IMR-90 (cell line): ENCODE measurements at regions not wholly inside any gene's neighbourhood (a gene's known extent, or its start where the extent isn't known, plus 50 kb on each side); places are given as distances from the start of the nearest gene placed in this dataset.

Experiments
- ATAC-seq: fragments of 200-7000 bp; cut with Tn5 transposase; 2 replicates; pipeline ENCODE4 v1.9.1; 2020; ENCODE audit warnings: low read depth, mild to moderate bottlenecking, moderate library complexity
- BruUV-seq: library from RNA; stranded (reverse); fragments of 400-500 nt; replicated peaks from 2 replicates; lab custom pipeline; 2021; lab: Mats Ljungman, UMichigan
- CTCF ChIA-PET: fragments of 300-600 bp; formaldehyde crosslinking; extraction: SDS; loops from one replicate; lab custom pipeline; 2021; ENCODE audit warnings: antibody characterized with exemption; lab: Yijun Ruan, JAX
- POLR2A ChIA-PET: fragments of 300-600 bp; sonication (Branson Sonifier 250); formaldehyde crosslinking; loops from one replicate; lab custom pipeline; 2022; ENCODE audit warnings: antibody characterized with exemption; ENCODE audit not compliant: unreplicated experiment; lab: Charles Lee
- DNase-seq: peaks from one replicate; pipeline ENCODE4 v3.0.0; 2013
- H2AFZ ChIP-seq: replicated peaks from 2 replicates; pipeline ENCODE3; 2013; ENCODE audit warnings: low read length, mild to moderate bottlenecking; ENCODE audit not compliant: poor library complexity
- H2AK5ac ChIP-seq: 2 replicates; pipeline ENCODE4 v1.6.1; 2013; ENCODE audit warnings: low read depth, low read length, inconsistent platforms
- H2AK9ac ChIP-seq: replicated peaks from 2 replicates; pipeline ENCODE3; 2013; ENCODE audit warnings: mild to moderate bottlenecking, low read depth, low read length, moderate library complexity; ENCODE audit not compliant: poor library complexity
- H2BK120ac ChIP-seq: 2 replicates; pipeline ENCODE4 v1.6.1; 2013; ENCODE audit warnings: low read depth, low read length, inconsistent platforms
- H2BK15ac ChIP-seq: 3 replicates; pipeline ENCODE4 v1.6.1; 2013; ENCODE audit warnings: low read depth, low read length, inconsistent platforms
- H2BK20ac ChIP-seq: 2 replicates; pipeline ENCODE4 v1.6.1; 2013; ENCODE audit warnings: low read depth, mild to moderate bottlenecking, inconsistent platforms, low read length, moderate library complexity
- H2BK5ac ChIP-seq: 2 replicates; pipeline ENCODE4 v1.6.1; 2013; ENCODE audit warnings: mild to moderate bottlenecking, low read depth, low read length, inconsistent platforms; ENCODE audit not compliant: poor library complexity, severe bottlenecking
- H3K14ac ChIP-seq: replicated peaks from 2 replicates; pipeline ENCODE4 v1.6.1; 2013; ENCODE audit warnings: low read depth, low read length, inconsistent platforms
- H3K18ac ChIP-seq: 2 replicates; pipeline ENCODE4 v1.6.1; 2013; ENCODE audit warnings: low read depth, low read length, control low read depth
- H3K23ac ChIP-seq: 2 replicates; pipeline ENCODE4 v1.6.1; 2013; ENCODE audit warnings: low read depth, low read length, inconsistent platforms
- H3K27ac ChIP-seq: 2 replicates; pipeline ENCODE4 v1.5.1; 2013; ENCODE audit warnings: mild to moderate bottlenecking, control low read depth, low read length; ENCODE audit not compliant: insufficient read depth
- H3K27me3 ChIP-seq: 2 replicates; pipeline ENCODE4 v1.6.1; 2013; ENCODE audit warnings: low read length; ENCODE audit not compliant: control insufficient read depth, insufficient read depth
- H3K36me3 ChIP-seq: 2 replicates; pipeline ENCODE4 v1.6.1; 2013; ENCODE audit warnings: low read length, mixed read lengths; ENCODE audit not compliant: control insufficient read depth, insufficient read depth
- H3K4ac ChIP-seq: 2 replicates; pipeline ENCODE4 v1.6.1; 2013; ENCODE audit warnings: low read depth, low read length, inconsistent platforms
- H3K4me1 ChIP-seq: 2 replicates; pipeline ENCODE4 v1.6.1; 2013; ENCODE audit warnings: low read length, mixed read lengths; ENCODE audit not compliant: control insufficient read depth, insufficient read depth
- H3K4me2 ChIP-seq: 2 replicates; pipeline ENCODE4 v1.6.1; 2013; ENCODE audit warnings: low read depth, mild to moderate bottlenecking, control low read depth, low read length, moderate library complexity
- H3K4me3 ChIP-seq: 2 replicates; pipeline ENCODE4 v1.5.1; 2013; ENCODE audit warnings: low read depth, mild to moderate bottlenecking, control low read depth, low read length, moderate library complexity; ENCODE audit not compliant: insufficient read depth
- H3K56ac ChIP-seq: 2 replicates; pipeline ENCODE4 v1.6.1; 2013; ENCODE audit warnings: low read length, inconsistent platforms; ENCODE audit not compliant: insufficient read depth; ENCODE audit errors: extremely low read depth
- H3K79me1 ChIP-seq, 2 experiments: 2 replicates each; pipeline ENCODE4 v1.6.1; 2013; ENCODE audit warnings: low read length in 2 of 2, inconsistent platforms in 1 of 2, low read depth in 1 of 2
- H3K9ac ChIP-seq: 2 replicates; pipeline ENCODE4 v1.6.1; 2013; ENCODE audit warnings: low read depth, low read length, control low read depth
- H3K9me1 ChIP-seq: 2 replicates; pipeline ENCODE4 v1.6.1; 2013; ENCODE audit warnings: low read length, inconsistent platforms; ENCODE audit not compliant: insufficient read depth
- H3K9me3 ChIP-seq: 2 replicates; pipeline ENCODE4 v1.6.1; 2013; ENCODE audit warnings: low read length; ENCODE audit not compliant: control insufficient read depth, insufficient read depth
- H4K20me1 ChIP-seq: 2 replicates; pipeline ENCODE4 v1.6.1; 2013; ENCODE audit warnings: low read length, inconsistent platforms; ENCODE audit not compliant: insufficient read depth
- H4K5ac ChIP-seq: 2 replicates; pipeline ENCODE4 v1.6.1; 2013; ENCODE audit warnings: mild to moderate bottlenecking, low read depth, low read length, control low read depth
- H4K8ac ChIP-seq, 2 experiments: 2 replicates each; pipeline ENCODE4 v1.6.1; 2013; ENCODE audit warnings: low read depth in 2 of 2, low read length in 2 of 2, control low read depth in 1 of 2, inconsistent platforms in 1 of 2
- H4K91ac ChIP-seq: 2 replicates; pipeline ENCODE4 v1.6.1; 2013; ENCODE audit warnings: low read depth, low read length, inconsistent platforms; ENCODE audit not compliant: insufficient read depth
- BHLHE40 ChIP-seq: fragments of 150-350 bp; IDR thresholded peaks from 2 replicates; pipeline ENCODE4 v1.6.1; 2016; ENCODE audit warnings: mild to moderate bottlenecking, low read depth, low read length
- CEBPB ChIP-seq: IDR thresholded peaks from 2 replicates; pipeline ENCODE4 v1.6.1; 2012; ENCODE audit warnings: low read depth, low read length, improper control_type of control experiment
- CHD1 ChIP-seq: IDR thresholded peaks from 2 replicates; pipeline ENCODE4 v1.6.1; 2012; ENCODE audit warnings: low read depth, low read length, improper control_type of control experiment
- ELK1 ChIP-seq: fragments of 150-350 bp; IDR thresholded peaks from 2 replicates; pipeline ENCODE4 v1.6.1; 2016; ENCODE audit warnings: low read depth, mild to moderate bottlenecking, low read length, moderate library complexity, borderline replicate concordance
- FOS ChIP-seq: fragments of 150-350 bp; IDR thresholded peaks from 2 replicates; pipeline ENCODE4 v1.6.1; 2016; ENCODE audit warnings: low read depth, low read length
- MAFK ChIP-seq: IDR thresholded peaks from 2 replicates; pipeline ENCODE4 v1.6.1; 2012; ENCODE audit warnings: low read depth, low read length, improper control_type of control experiment
- MAZ ChIP-seq: IDR thresholded peaks from 2 replicates; pipeline ENCODE4 v1.6.1; 2012; ENCODE audit warnings: low read depth, mild to moderate bottlenecking, low read length, improper control_type of control experiment, moderate library complexity, borderline replicate concordance
- MXI1 ChIP-seq: IDR thresholded peaks from 2 replicates; pipeline ENCODE4 v1.6.1; 2012; ENCODE audit warnings: low read depth, mild to moderate bottlenecking, low read length, moderate library complexity, borderline replicate concordance
- NFE2L2 ChIP-seq: fragments of 150-350 bp; IDR thresholded peaks from 2 replicates; pipeline ENCODE4 v1.6.1; 2016; ENCODE audit warnings: low read depth, mild to moderate bottlenecking, low read length
- POLR2A ChIP-seq: IDR thresholded peaks from 2 replicates; pipeline ENCODE4 v1.6.1; 2012; ENCODE audit warnings: mild to moderate bottlenecking, low read depth, low read length
- RAD21 ChIP-seq: IDR thresholded peaks from 2 replicates; pipeline ENCODE4 v1.6.1; 2012; ENCODE audit warnings: low read length, improper control_type of control experiment
- RCOR1 ChIP-seq: IDR thresholded peaks from 2 replicates; pipeline ENCODE4 v1.6.1; 2012; ENCODE audit warnings: mild to moderate bottlenecking, low read length, improper control_type of control experiment; ENCODE audit not compliant: insufficient replicate concordance
- RFX5 ChIP-seq: IDR thresholded peaks from 2 replicates; pipeline ENCODE4 v1.8.0; 2012; ENCODE audit warnings: low read depth, mild to moderate bottlenecking, low read length, moderate library complexity
- SMC3 ChIP-seq: fragments of 150-350 bp; IDR thresholded peaks from 2 replicates; pipeline ENCODE4 v1.6.1; 2016; ENCODE audit warnings: low read depth, mild to moderate bottlenecking, antibody characterized with exemption, low read length, moderate library complexity
- WGBS, 2 experiments: methylation state at CpG; one replicate each; pipeline versions ENCODE4 v1.1.5 to v1.1.7; 2013; ENCODE audit warnings: missing lambda C conversion rate in 2 of 2; ENCODE audit not compliant: insufficient read length in 1 of 2; ENCODE audit errors: extremely low coverage in 2 of 2; 5-methylcytosine and 5-hydroxymethylcytosine counted together
- dilution Hi-C: fragments of 300-500 bp; cut with HindIII; formaldehyde crosslinking; loops from one replicate; pipeline ENCODE4 v1.14.3; 2018; ENCODE audit warnings: low sequenced_read_pairs; ENCODE audit not compliant: unreplicated experiment
- in situ Hi-C: fragments of 300-500 bp; cut with MboI; formaldehyde crosslinking; loops from 3 replicates; pipeline ENCODE4 v1.14.3; 2019; ENCODE audit warnings: low sequenced_read_pairs, inconsistent platforms, mixed read lengths
- intact Hi-C: fragments of 100-400 bp; cut with micrococcal nuclease; formaldehyde crosslinking; loops from 2 replicates; pipeline ENCODE4 v1.10.0; 2022
- TF ChIP-seq, protein P1 (sequence below): conservative IDR thresholded peaks from 2 replicates; pipeline ENCODE4 v1.5.1; 2012; ENCODE audit warnings: mild to moderate bottlenecking, low read depth, low read length, improper control_type of control experiment
- TF ChIP-seq, protein P2 (sequence below): fragments of 150-350 bp; IDR thresholded peaks from 2 replicates; pipeline ENCODE4 v1.6.1; 2017; ENCODE audit warnings: mild to moderate bottlenecking, antibody characterized with exemption, low read length, low read depth

- H3K36me3 ChIP-seq, result no peaks in the 10 kb centered on the region
- no peak overlapping the region for H2BK20ac ChIP-seq
- ATAC-seq (peak; percentile 68), DNase-seq (peak; percentile 92)
- no peak overlapping the region for H3K4ac ChIP-seq
- H3K4me1 ChIP-seq, result peaks cover 13% of the 10 kb centered on the region
- no peaks in the 10 kb centered on the region; the same call in 1 of the 2 replicates for H3K9me1 ChIP-seq
- in situ Hi-C loops, result no loop called here
- intact Hi-C loops, result no loop called here
- dilution Hi-C loops, result no loop called here
- H3K18ac ChIP-seq, result peak overlapping the region; percentile 20; the same call in 1 of the 2 replicates
- no peak overlapping the region for H3K9ac ChIP-seq
- WGBS, 2 experiments, result no CpG with 5 or more reads among the region's 2 CpGs
- no peak overlapping the region for H4K91ac ChIP-seq
- H2AK5ac ChIP-seq, result no peak overlapping the region
- no peak overlapping the region for H4K8ac ChIP-seq
- no peaks in the 10 kb centered on the region for H3K9me3 ChIP-seq
- H3K4me2 ChIP-seq, result no peak overlapping the region
- no peak overlapping the region for H3K27ac ChIP-seq
- BruUV-seq, result no TSS peak
- POLR2A ChIA-PET, result no interaction called here
- H2AFZ ChIP-seq, result no peak overlapping the region
- H2BK5ac ChIP-seq, result peak overlapping the region; percentile 80
- no peak overlapping the region for H3K56ac ChIP-seq
- no peak overlapping the region for H2BK15ac ChIP-seq
- H4K20me1 ChIP-seq, result no peaks in the 10 kb centered on the region
- H2AK9ac ChIP-seq, result no peak overlapping the region
- no peak overlapping the region for H2BK120ac ChIP-seq
- no peak overlapping the region for H3K4me3 ChIP-seq
- H3K14ac ChIP-seq, result no peak overlapping the region
- H3K79me1 ChIP-seq, result no peaks in the 10 kb centered on the region
- TF ChIP-seq POLR2A (no peak), RAD21 (no peak), CHD1 (no peak), SMC3 (no peak), BHLHE40 (peak; percentile 78), MAFK (no peak), NFE2L2 (no peak), RFX5 (no peak), RCOR1 (peak; percentile 41), ELK1 (no peak), MAZ (no peak), FOS (peak; percentile 77), CEBPB (peak; percentile 59; the same call in 1 of the 2 replicates), MXI1 (0 out of 2 replicates have a peak, but pooled peaks have one; percentile 24)
- TF ChIP-seq, protein P1, sequence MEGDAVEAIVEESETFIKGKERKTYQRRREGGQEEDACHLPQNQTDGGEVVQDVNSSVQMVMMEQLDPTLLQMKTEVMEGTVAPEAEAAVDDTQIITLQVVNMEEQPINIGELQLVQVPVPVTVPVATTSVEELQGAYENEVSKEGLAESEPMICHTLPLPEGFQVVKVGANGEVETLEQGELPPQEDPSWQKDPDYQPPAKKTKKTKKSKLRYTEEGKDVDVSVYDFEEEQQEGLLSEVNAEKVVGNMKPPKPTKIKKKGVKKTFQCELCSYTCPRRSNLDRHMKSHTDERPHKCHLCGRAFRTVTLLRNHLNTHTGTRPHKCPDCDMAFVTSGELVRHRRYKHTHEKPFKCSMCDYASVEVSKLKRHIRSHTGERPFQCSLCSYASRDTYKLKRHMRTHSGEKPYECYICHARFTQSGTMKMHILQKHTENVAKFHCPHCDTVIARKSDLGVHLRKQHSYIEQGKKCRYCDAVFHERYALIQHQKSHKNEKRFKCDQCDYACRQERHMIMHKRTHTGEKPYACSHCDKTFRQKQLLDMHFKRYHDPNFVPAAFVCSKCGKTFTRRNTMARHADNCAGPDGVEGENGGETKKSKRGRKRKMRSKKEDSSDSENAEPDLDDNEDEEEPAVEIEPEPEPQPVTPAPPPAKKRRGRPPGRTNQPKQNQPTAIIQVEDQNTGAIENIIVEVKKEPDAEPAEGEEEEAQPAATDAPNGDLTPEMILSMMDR, result no peak
- TF ChIP-seq, protein P2, sequence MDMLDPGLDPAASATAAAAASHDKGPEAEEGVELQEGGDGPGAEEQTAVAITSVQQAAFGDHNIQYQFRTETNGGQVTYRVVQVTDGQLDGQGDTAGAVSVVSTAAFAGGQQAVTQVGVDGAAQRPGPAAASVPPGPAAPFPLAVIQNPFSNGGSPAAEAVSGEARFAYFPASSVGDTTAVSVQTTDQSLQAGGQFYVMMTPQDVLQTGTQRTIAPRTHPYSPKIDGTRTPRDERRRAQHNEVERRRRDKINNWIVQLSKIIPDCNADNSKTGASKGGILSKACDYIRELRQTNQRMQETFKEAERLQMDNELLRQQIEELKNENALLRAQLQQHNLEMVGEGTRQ, result no peak
- H3K23ac ChIP-seq, result no peak overlapping the region
- no peak overlapping the region for H4K5ac ChIP-seq
- H3K27me3 ChIP-seq, result no peaks in the 10 kb centered on the region
- CTCF ChIA-PET, result no interaction called here
These were observed 99.2 kb downstream of the C12orf50 start for GRCh38 chr12:87930033-87930432.
